ENCODE measurements at regions not wholly inside any gene's neighbourhood (a gene's known extent, or its start where the extent isn't known, plus 50 kb on each side); places are given as distances from the start of the nearest gene placed in this dataset.

GRCh38 chr7:49294611-49295010 lies 370.3 kb downstream of the CDC14C start:
- no peaks in the 10 kb centered on the region for H3K27me3 ChIP-seq (ENCODE audit: control insufficient read depth, insufficient read depth, low read length)
- H3K27ac ChIP-seq (ENCODE audit: low read length) = no peak overlapping the region
- no peak overlapping the region for H3K4me3 ChIP-seq (ENCODE audit: low read length)
- WGBS (ENCODE audit: insufficient coverage, insufficient read length) = 100% methylated on average over 1 of the region's 4 CpGs
- H3K36me3 ChIP-seq (ENCODE audit: control insufficient read depth, insufficient read depth, low read length) = no peaks in the 10 kb centered on the region
- H3K9me3 ChIP-seq (ENCODE audit: control insufficient read depth, insufficient read depth, low read length) = no peaks in the 10 kb centered on the region
- DNase-seq (ENCODE audit: low read depth, low spot score) = no peak
- H3K4me1 ChIP-seq (ENCODE audit: control insufficient read depth, insufficient read depth, low read length) = no peaks in the 10 kb centered on the region; the same call in 1 of the 2 replicates

DNA sequence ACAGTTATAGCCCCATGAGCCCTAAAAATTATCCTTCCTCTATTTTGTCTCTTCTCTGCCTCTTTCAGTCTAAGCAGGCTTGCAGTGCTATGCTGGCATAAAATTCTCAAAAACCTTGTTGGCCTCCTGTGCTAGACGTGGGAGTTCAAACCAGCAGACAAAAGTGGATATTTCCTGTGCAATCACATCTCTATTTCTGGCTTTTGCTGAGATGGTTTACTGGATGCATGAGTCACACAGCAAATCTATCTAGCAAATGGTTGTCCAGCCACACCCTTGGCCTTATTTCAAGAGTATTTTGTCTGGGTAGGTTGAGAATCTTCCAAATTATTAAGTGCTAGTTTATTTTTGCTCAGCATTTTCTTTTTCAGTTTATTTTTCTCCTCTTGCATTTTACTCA lies 370.8 kb downstream of the CDC14C start:
- no CpG with 5 or more reads among the region's 1 CpG for WGBS (ENCODE audit: insufficient coverage, insufficient read length)
- no peak for DNase-seq (ENCODE audit: low read depth, low spot score)
- Histone ChIP-seq H3K27me3 (ENCODE audit: control insufficient read depth, insufficient read depth, low read length) (no peaks in the 10 kb centered on the region), H3K36me3 (ENCODE audit: control insufficient read depth, insufficient read depth, low read length) (no peaks in the 10 kb centered on the region), H3K9me3 (ENCODE audit: control insufficient read depth, insufficient read depth, low read length) (no peaks in the 10 kb centered on the region), H3K4me3 (ENCODE audit: low read length) (no peak overlapping the region), H3K4me1 (ENCODE audit: control insufficient read depth, insufficient read depth, low read length) (no peaks in the 10 kb centered on the region; the same call in 1 of the 2 replicates), H3K27ac (ENCODE audit: low read length) (no peak overlapping the region)

DNA sequence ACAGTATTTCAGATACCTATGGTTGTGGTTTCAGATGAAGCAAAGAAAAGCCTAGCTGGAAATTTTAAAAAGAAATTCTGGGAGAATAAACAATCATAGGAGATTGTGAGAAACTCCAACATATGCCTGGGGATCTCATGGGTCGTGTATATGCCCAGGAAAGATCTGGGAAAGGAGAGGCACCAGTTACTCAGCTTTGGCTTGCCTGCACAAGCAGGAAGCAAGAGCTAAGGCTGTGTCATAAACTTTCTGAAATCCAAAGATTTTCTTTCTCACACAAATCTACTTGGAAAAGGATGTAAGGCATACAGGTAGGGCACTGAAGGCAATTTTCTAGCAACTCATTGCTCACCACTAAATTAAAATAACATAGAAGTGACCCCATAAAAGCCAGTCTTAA lies 373.6 kb downstream of the CDC14C start:
- Histone ChIP-seq H3K4me3 (ENCODE audit: low read length) (no peak overlapping the region), H3K27me3 (ENCODE audit: control insufficient read depth, insufficient read depth, low read length) (no peaks in the 10 kb centered on the region), H3K4me1 (ENCODE audit: control insufficient read depth, insufficient read depth, low read length) (no peaks in the 10 kb centered on the region), H3K36me3 (ENCODE audit: control insufficient read depth, insufficient read depth, low read length) (no peaks in the 10 kb centered on the region), H3K27ac (ENCODE audit: low read length) (no peak overlapping the region), H3K9me3 (ENCODE audit: control insufficient read depth, insufficient read depth, low read length) (no peaks in the 10 kb centered on the region)
- WGBS (ENCODE audit: insufficient coverage, insufficient read length) = no CpG with 5 or more reads among the region's 1 CpG
- no peak for DNase-seq (ENCODE audit: low read depth, low spot score)

DNA sequence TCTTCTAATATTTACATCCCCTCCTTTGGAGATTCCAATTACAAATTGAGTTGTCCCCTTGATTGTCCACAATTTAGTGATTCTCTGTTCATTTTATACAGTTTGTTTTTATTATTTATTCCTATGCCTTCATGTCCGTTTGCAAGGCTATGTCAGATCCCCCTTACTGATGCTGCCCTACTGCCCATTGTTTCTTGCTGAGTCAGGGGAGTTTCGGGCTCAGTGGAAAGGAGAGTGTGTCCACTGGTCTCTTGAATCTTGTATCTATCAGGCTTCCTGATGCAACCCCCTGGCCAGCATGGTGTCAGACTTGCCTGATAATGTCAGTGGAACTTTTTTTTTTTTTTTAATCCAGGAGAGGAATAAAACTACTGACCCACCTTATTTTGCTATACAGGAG lies 384.4 kb downstream of the CDC14C start:
- no peaks in the 10 kb centered on the region for H3K27me3 ChIP-seq (ENCODE audit: control insufficient read depth, insufficient read depth, low read length)
- no peaks in the 10 kb centered on the region for H3K36me3 ChIP-seq (ENCODE audit: control insufficient read depth, insufficient read depth, low read length)
- H3K4me3 ChIP-seq (ENCODE audit: low read length) = no peak overlapping the region
- H3K9me3 ChIP-seq (ENCODE audit: control insufficient read depth, insufficient read depth, low read length) = no peaks in the 10 kb centered on the region
- whole genome bisulfite sequencing (ENCODE audit: insufficient coverage, insufficient read length) = no CpG with 5 or more reads among the region's 2 CpGs
- no peak for DNase-seq (ENCODE audit: low read depth, low spot score)
- H3K4me1 ChIP-seq (ENCODE audit: control insufficient read depth, insufficient read depth, low read length) = no peaks in the 10 kb centered on the region
- no peak overlapping the region for H3K27ac ChIP-seq (ENCODE audit: low read length)

- Histone ChIP-seq H3K27ac (ENCODE audit: low read length) (no peak overlapping the region), H3K4me1 (ENCODE audit: control insufficient read depth, insufficient read depth, low read length) (no peaks in the 10 kb centered on the region), H3K36me3 (ENCODE audit: control insufficient read depth, insufficient read depth, low read length) (no peaks in the 10 kb centered on the region), H3K4me3 (ENCODE audit: low read length) (no peak overlapping the region), H3K9me3 (ENCODE audit: control insufficient read depth, insufficient read depth, low read length) (no peaks in the 10 kb centered on the region), H3K27me3 (ENCODE audit: control insufficient read depth, insufficient read depth, low read length) (no peaks in the 10 kb centered on the region)
- DNase-seq (ENCODE audit: low read depth, low spot score) = no peak
- WGBS (ENCODE audit: insufficient coverage, insufficient read length) = no CpG with 5 or more reads among the region's 4 CpGs
These were observed 395.7 kb downstream of the CDC14C start for GRCh38 chr7:49320083-49320482.

GRCh38 chr7:49321843-49322242 lies 397.5 kb downstream of the CDC14C start:
- no peaks in the 10 kb centered on the region for H3K27me3 ChIP-seq (ENCODE audit: control insufficient read depth, insufficient read depth, low read length)

GRCh38 chr7:49322476-49322875 lies 398.1 kb downstream of the CDC14C start:
- Histone ChIP-seq H3K9me3 (ENCODE audit: control insufficient read depth, insufficient read depth, low read length) (no peaks in the 10 kb centered on the region), H3K4me3 (ENCODE audit: low read length) (no peak overlapping the region), H3K27me3 (ENCODE audit: control insufficient read depth, insufficient read depth, low read length) (no peaks in the 10 kb centered on the region), H3K36me3 (ENCODE audit: control insufficient read depth, insufficient read depth, low read length) (no peaks in the 10 kb centered on the region), H3K4me1 (ENCODE audit: control insufficient read depth, insufficient read depth, low read length) (no peaks in the 10 kb centered on the region), H3K27ac (ENCODE audit: low read length) (no peak overlapping the region)
- no peak for DNase-seq (ENCODE audit: low read depth, low spot score)

More at GRCh38 chr7:49321843-49322242, 397.5 kb downstream of the CDC14C start:
- no peak overlapping the region for H3K4me3 ChIP-seq (ENCODE audit: low read length)
- H3K4me1 ChIP-seq (ENCODE audit: control insufficient read depth, insufficient read depth, low read length) = no peaks in the 10 kb centered on the region
- H3K27ac ChIP-seq (ENCODE audit: low read length) = no peak overlapping the region
- no peak for DNase-seq (ENCODE audit: low read depth, low spot score)
- no peaks in the 10 kb centered on the region for H3K36me3 ChIP-seq (ENCODE audit: control insufficient read depth, insufficient read depth, low read length)
- no CpG with 5 or more reads among the region's 1 CpG for WGBS (ENCODE audit: insufficient coverage, insufficient read length)
- H3K9me3 ChIP-seq (ENCODE audit: control insufficient read depth, insufficient read depth, low read length) = no peaks in the 10 kb centered on the region

DNA sequence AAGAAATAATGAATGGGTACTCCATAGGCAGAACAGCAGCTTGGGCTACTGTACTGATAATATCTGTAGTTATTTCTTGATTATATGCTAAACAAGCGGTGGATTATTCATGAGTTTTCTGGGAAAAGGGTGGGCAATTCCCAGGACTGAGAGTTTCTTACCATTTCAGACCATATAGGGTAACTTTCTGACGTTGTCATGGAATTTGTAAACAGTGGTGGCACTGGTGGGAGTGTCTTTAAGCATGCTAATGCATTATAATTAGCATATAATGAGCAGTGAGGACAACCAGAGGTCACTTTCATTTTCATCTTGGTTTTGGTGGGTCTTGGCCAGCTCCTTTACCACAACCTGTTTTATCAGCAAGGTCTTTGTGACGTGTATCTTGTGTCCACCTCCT lies 399.7 kb downstream of the CDC14C start:
- H3K4me3 ChIP-seq (ENCODE audit: low read length) = no peak overlapping the region
- WGBS (ENCODE audit: insufficient coverage, insufficient read length) = no CpG with 5 or more reads among the region's 3 CpGs
- H3K36me3 ChIP-seq (ENCODE audit: control insufficient read depth, insufficient read depth, low read length) = no peaks in the 10 kb centered on the region
- no peak overlapping the region for H3K27ac ChIP-seq (ENCODE audit: low read length)
- H3K4me1 ChIP-seq (ENCODE audit: control insufficient read depth, insufficient read depth, low read length) = no peaks in the 10 kb centered on the region
- H3K9me3 ChIP-seq (ENCODE audit: control insufficient read depth, insufficient read depth, low read length) = no peaks in the 10 kb centered on the region
- DNase-seq (ENCODE audit: low read depth, low spot score) = no peak
- no peaks in the 10 kb centered on the region for H3K27me3 ChIP-seq (ENCODE audit: control insufficient read depth, insufficient read depth, low read length)

DNA sequence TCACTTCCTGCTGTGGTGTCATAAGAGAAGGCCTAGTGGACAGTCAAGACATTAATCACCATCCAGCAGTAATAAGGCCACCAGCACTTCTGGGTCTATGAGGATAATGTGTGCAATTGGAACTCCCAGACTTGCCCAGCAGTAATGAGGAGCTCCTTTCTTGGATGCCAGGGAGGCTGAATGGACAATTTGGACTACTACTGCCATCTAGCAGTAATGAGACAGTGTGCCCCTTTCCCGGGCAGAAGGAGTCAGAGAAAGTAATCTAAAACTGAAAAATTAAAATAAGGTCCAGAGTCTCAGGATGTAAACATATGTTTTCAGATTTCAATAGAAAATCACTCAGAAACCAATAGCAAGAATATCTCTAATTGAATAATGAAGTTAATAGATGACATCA lies 400.4 kb downstream of the CDC14C start:
- Histone ChIP-seq H3K4me3 (ENCODE audit: low read length) (no peak overlapping the region), H3K27ac (ENCODE audit: low read length) (no peak overlapping the region), H3K9me3 (ENCODE audit: control insufficient read depth, insufficient read depth, low read length) (no peaks in the 10 kb centered on the region), H3K36me3 (ENCODE audit: control insufficient read depth, insufficient read depth, low read length) (no peaks in the 10 kb centered on the region), H3K4me1 (ENCODE audit: control insufficient read depth, insufficient read depth, low read length) (no peaks in the 10 kb centered on the region), H3K27me3 (ENCODE audit: control insufficient read depth, insufficient read depth, low read length) (no peaks in the 10 kb centered on the region)
- DNase-seq (ENCODE audit: low read depth, low spot score) = peak; percentile 9
- no CpG with 5 or more reads among the region's 1 CpG for WGBS (ENCODE audit: insufficient coverage, insufficient read length)

DNA sequence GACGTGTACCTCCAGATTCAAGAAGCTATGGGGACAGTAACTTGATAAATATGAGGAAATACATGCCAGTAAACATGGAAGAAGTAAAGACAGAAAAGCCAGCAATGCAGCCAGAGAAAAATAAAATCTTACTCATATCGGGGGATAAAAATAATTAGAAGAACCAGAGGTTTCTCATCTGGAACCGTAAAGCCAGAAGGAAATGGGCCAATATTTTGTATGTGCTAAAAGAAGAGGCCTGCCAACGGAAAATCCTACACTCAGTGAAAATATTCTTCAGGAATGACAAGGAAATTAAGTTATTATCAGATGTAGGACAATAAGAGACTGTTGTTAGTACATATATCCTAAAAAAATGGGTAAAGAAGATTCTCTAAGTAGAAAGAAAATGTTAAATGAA lies 401.2 kb downstream of the CDC14C start:
- Histone ChIP-seq H3K27ac (ENCODE audit: low read length) (no peak overlapping the region), H3K27me3 (ENCODE audit: control insufficient read depth, insufficient read depth, low read length) (no peaks in the 10 kb centered on the region), H3K4me3 (ENCODE audit: low read length) (no peak overlapping the region), H3K9me3 (ENCODE audit: control insufficient read depth, insufficient read depth, low read length) (no peaks in the 10 kb centered on the region), H3K4me1 (ENCODE audit: control insufficient read depth, insufficient read depth, low read length) (no peaks in the 10 kb centered on the region), H3K36me3 (ENCODE audit: control insufficient read depth, insufficient read depth, low read length) (no peaks in the 10 kb centered on the region)
- DNase-seq (ENCODE audit: low read depth, low spot score) = no peak
- WGBS (ENCODE audit: insufficient coverage, insufficient read length) = no CpG with 5 or more reads among the region's 4 CpGs

DNA sequence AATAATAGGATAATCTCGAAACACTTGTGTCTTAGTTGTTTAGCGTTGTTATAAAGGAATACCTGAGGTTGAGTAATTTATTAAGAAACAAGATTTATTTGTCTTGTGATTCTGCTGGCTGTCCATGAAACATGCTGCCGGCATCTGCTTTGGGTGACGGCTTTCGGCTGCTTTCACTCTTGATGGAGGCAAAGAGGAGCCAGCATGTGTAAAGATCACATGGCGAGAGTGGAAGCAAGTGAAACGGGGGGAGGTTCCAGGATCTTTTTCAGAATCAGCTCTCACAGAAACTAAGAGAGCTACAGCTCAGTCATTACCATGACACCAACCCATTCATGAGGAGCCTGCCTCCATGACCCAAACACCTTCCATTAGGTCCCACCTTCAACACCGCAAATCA lies 402.8 kb downstream of the CDC14C start:
- no peaks in the 10 kb centered on the region for H3K36me3 ChIP-seq (ENCODE audit: control insufficient read depth, insufficient read depth, low read length)
- no peaks in the 10 kb centered on the region for H3K27me3 ChIP-seq (ENCODE audit: control insufficient read depth, insufficient read depth, low read length)
- H3K4me1 ChIP-seq (ENCODE audit: control insufficient read depth, insufficient read depth, low read length) = no peaks in the 10 kb centered on the region
- H3K4me3 ChIP-seq (ENCODE audit: low read length) = no peak overlapping the region
- H3K9me3 ChIP-seq (ENCODE audit: control insufficient read depth, insufficient read depth, low read length) = no peaks in the 10 kb centered on the region
- no peak overlapping the region for H3K27ac ChIP-seq (ENCODE audit: low read length)
- 100% methylated on average over 2 of the region's 8 CpGs for WGBS (ENCODE audit: insufficient coverage, insufficient read length)
- DNase-seq (ENCODE audit: low read depth, low spot score) = no peak
